HG03432 (cell line): ENCODE measurements at regions not wholly inside any gene's neighbourhood (a gene's known extent, or its start where the extent isn't known, plus 50 kb on each side); places are given as distances from the start of the nearest gene placed in this dataset.

Source experiments
- ATAC-seq: cut with Tn5 transposase; IDR thresholded peaks from one replicate; pipeline ENCODE4 v1.9.1; 2021; ENCODE audit warnings: mild to moderate bottlenecking, moderate library complexity; ENCODE audit not compliant: unreplicated experiment

- ATAC-seq: peak; percentile 55
These were observed 55.6 kb upstream of the PPP2R5C start for GRCh38 chr14:101705733-101706508.

GRCh38 chr14:101706509-101707067 lies 54.9 kb upstream of the PPP2R5C start:
- ATAC-seq: no peak

- ATAC-seq: no peak
These were observed 54.3 kb upstream of the PPP2R5C start for GRCh38 chr14:101707068-101707842.

- no peak for ATAC-seq
These were observed 53.5 kb upstream of the PPP2R5C start for GRCh38 chr14:101707863-101708620.

- ATAC-seq: no peak
These were observed 52.5 kb upstream of the PPP2R5C start for GRCh38 chr14:101708853-101709532.

GRCh38 chr14:101709533-101709881 lies 52.0 kb upstream of the PPP2R5C start:
- ATAC-seq: no peak

GRCh38 chr14:101709962-101710931 lies 51.3 kb upstream of the PPP2R5C start:
- ATAC-seq: no peak

- ATAC-seq: no peak
These were observed 50.3 kb upstream of the PPP2R5C start for GRCh38 chr14:101711041-101711856.
